ENCODE measurements at regions not wholly inside any gene's neighbourhood (a gene's known extent, or its start where the extent isn't known, plus 50 kb on each side); places are given as distances from the start of the nearest gene placed in this dataset.
A peak's percentile ranks its signal among the peaks of the same experiment; 100 is the strongest.

DNA sequence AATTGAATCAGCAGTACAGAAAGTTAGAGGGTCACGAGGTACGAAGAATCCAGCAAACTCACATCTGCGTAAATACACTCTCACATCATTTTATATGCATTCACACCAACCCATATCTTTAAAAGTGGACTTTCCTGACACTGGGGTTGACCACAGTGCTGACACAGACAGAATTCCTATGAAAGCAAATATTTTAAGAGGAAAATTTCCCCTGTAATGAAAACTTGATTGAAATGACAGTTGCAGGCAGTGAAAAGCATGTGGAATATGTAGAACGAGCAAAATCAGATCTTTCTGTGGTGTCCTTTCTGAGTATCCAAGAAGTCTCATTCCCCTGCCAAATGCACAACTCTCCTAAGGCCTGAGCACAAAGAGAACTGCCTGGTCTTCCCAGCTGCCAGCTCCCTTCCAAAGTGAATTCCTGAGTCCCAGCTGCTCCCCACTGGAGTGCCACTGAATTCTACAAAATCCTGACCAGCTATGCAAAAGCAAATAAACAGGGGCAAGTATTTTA, 50.5 kb upstream of the FAM9C start:
- peak; percentile 24 for DNase-seq
- TF ChIP-seq RFX5 (IDR thresholded peaks at IDR 0.05; ENCODE audit: low read depth, low read length), result no peak
- no peak for TF ChIP-seq MXI1 (IDR thresholded peaks at IDR 0.05; ENCODE audit: borderline replicate concordance, low read depth, low read length)
- Histone ChIP-seq H4K20me1 (ENCODE audit: insufficient read depth, low read length) (no peaks in the 10 kb centered on the region), H3K4me2 (ENCODE audit: low read depth, low read length) (no peak overlapping the region), H3K23ac (ENCODE audit: low read depth, low read length) (no peak overlapping the region), H3K36me3 (ENCODE audit: control insufficient read depth, insufficient read depth, low read length) (no peaks in the 10 kb centered on the region), H3K79me1 (ENCODE audit: low read depth in 1 of 2, low read length in 2 of 2) (no peaks in the 10 kb centered on the region), H2BK15ac (ENCODE audit: low read depth, low read length) (no peak overlapping the region), H3K9me3 (ENCODE audit: control insufficient read depth, insufficient read depth, low read length) (no peaks in the 10 kb centered on the region), H4K91ac (ENCODE audit: insufficient read depth, low read depth, low read length) (no peak overlapping the region), H4K5ac (ENCODE audit: low read depth, low read length) (no peak overlapping the region), H4K8ac (ENCODE audit: low read depth in 2 of 2, low read length in 2 of 2) (no peak overlapping the region), H2AFZ (replicated peaks; ENCODE audit: low read length, poor library complexity) (no peak overlapping the region), H3K4me1 (ENCODE audit: control insufficient read depth, insufficient read depth, low read length) (0 out of 2 replicates have a peak, but pooled peaks cover 2% of the 10 kb centered on the region), H3K14ac (replicated peaks; ENCODE audit: low read depth, low read length) (no peak overlapping the region), H2AK9ac (replicated peaks; ENCODE audit: low read depth, low read length, poor library complexity) (no peak overlapping the region), H2BK5ac (ENCODE audit: low read depth, low read length, poor library complexity, severe bottlenecking) (no peak overlapping the region), H3K9ac (ENCODE audit: low read depth, low read length) (no peak overlapping the region), H3K4me3 (ENCODE audit: insufficient read depth, low read depth, low read length) (no peak overlapping the region), H3K4ac (ENCODE audit: low read depth, low read length) (0 out of 2 replicates have a peak overlapping the region, but pooled peaks have one; percentile 8), H3K56ac (ENCODE audit: extremely low read depth, insufficient read depth, low read length) (0 out of 2 replicates have a peak overlapping the region, but pooled peaks have one; percentile 0), H3K27me3 (ENCODE audit: control insufficient read depth, insufficient read depth, low read length) (no peaks in the 10 kb centered on the region), H3K18ac (ENCODE audit: low read depth, low read length) (no peak overlapping the region), H3K9me1 (ENCODE audit: insufficient read depth, low read length) (no peaks in the 10 kb centered on the region), H2AK5ac (ENCODE audit: low read depth, low read length) (no peak overlapping the region), H2BK20ac (ENCODE audit: low read depth, low read length) (peak overlapping the region; percentile 3; the same call in 1 of the 2 replicates), H3K27ac (ENCODE audit: insufficient read depth, low read length) (peak overlapping the region; percentile 10; the same call in 1 of the 2 replicates), H2BK120ac (ENCODE audit: low read depth, low read length) (peak overlapping the region; percentile 41; the same call in 1 of the 2 replicates)
- BruUV-seq (replicated peaks), result no TSS peak
- POLR2A ChIA-PET (ENCODE audit: unreplicated experiment), result interaction anchor here (1.0 kb wide), 1 partner anchor 182 kb away, joined by 3 read pairs; no protein-coding TSS in a partner anchor
- CTCF ChIA-PET, result interaction anchor here (1.3 kb wide), 1 partner anchor 148 kb away, joined by 4 read pairs; no protein-coding TSS in a partner anchor
- intact Hi-C loops (cut with micrococcal nuclease), result no loop called here
- peak; percentile 56 for ATAC-seq (ENCODE audit: low read depth)
- no CpG with 5 or more reads among the region's 4 CpGs for WGBS, 2 experiments (ENCODE audit: extremely low coverage in 2 of 2, insufficient read length in 1 of 2)
- in situ Hi-C loops (cut with MboI; ENCODE audit: low sequenced_read_pairs), result no loop called here
- dilution Hi-C loops (cut with HindIII; ENCODE audit: low sequenced_read_pairs, unreplicated experiment), result no loop called here
